ENCODE measurements at regions not wholly inside any gene's neighbourhood (a gene's known extent, or its start where the extent isn't known, plus 50 kb on each side); places are given as distances from the start of the nearest gene placed in this dataset.

GRCh38 chrX:109172091-109172602 lies 309.7 kb downstream of the GUCY2F start:
- TF ChIP-seq CTCF (IDR thresholded peaks at IDR 0.05; ENCODE audit: control extremely low read depth in 1 of 3, insufficient read depth in 1 of 3, low read depth in 1 of 3, low read length in 3 of 3), result no peak
- no peak for TF ChIP-seq POLR2A (IDR thresholded peaks at IDR 0.05; ENCODE audit: control extremely low read depth in 1 of 2, low read depth in 2 of 2, low read length in 2 of 2)
- no peak for TF ChIP-seq JUN (IDR thresholded peaks at IDR 0.05; ENCODE audit: low read depth, low read length)
- TF ChIP-seq PHF8 (conservative IDR thresholded peaks at IDR 0.05; ENCODE audit: low read depth, low read length), result no peak
- no peak for TF ChIP-seq RBBP5 (IDR thresholded peaks at IDR 0.05; ENCODE audit: borderline replicate concordance, low read depth, low read length)
- no peak for TF ChIP-seq E2F6 (IDR thresholded peaks at IDR 0.05)
- no peak for TF ChIP-seq SP1 (IDR thresholded peaks at IDR 0.05; ENCODE audit: low read depth, low read length)
- no peak for TF ChIP-seq RFX5 (IDR thresholded peaks at IDR 0.05; ENCODE audit: borderline replicate concordance, low read depth, low read length)
- no peak for TF ChIP-seq CBX5 (IDR thresholded peaks at IDR 0.05; ENCODE audit: low read depth, low read length)
- TF ChIP-seq SRF (IDR thresholded peaks at IDR 0.05; ENCODE audit: low read depth, low read length), result no peak
